Mucosa of descending colon (tissue), 3 donors: ENCODE measurements at regions not wholly inside any gene's neighbourhood (a gene's known extent, or its start where the extent isn't known, plus 50 kb on each side); places are given as distances from the start of the nearest gene placed in this dataset.
"Not testable (repeated sequence)": the region's sequence is repeated elsewhere in the genome, so short reads cannot be mapped to it uniquely, and the experiment has no call there.

ENCODE experiments used
- ATAC-seq: fragments of 200-7000 bp; cut with Tn5 transposase; one replicate; pipeline ENCODE4 v1.9.1; 2020; ENCODE audit warnings: mild to moderate bottlenecking, moderate library complexity
- DNase-seq, 3 donors: peaks; one replicate each; pipeline ENCODE4 v3.0.0-alpha.2; 2020
- H3K36me3 ChIP-seq: fragments of 200-600 bp; one replicate; pipeline ENCODE4 v1.8.0; 2021; ENCODE audit warnings: low read depth, mild to moderate bottlenecking
- H3K4me1 ChIP-seq: fragments of 200-600 bp; one replicate; pipeline ENCODE4 v1.8.0; 2021; ENCODE audit warnings: low read depth, mild to moderate bottlenecking
- H3K4me3 ChIP-seq: fragments of 200-600 bp; one replicate; pipeline ENCODE4 v1.8.0; 2021; ENCODE audit warnings: mild to moderate bottlenecking
- H3K9me3 ChIP-seq: fragments of 200-600 bp; one replicate; pipeline ENCODE4 v1.8.0; 2021; ENCODE audit warnings: mild to moderate bottlenecking
- CTCF ChIP-seq: fragments of 200-600 bp; IDR thresholded peaks from one replicate; pipeline ENCODE4 v1.8.0; 2022; ENCODE audit warnings: antibody characterized with exemption, mild to moderate bottlenecking
- intact Hi-C, 2 donors: fragments of 100-400 bp; cut with DNase I in 1 of 2; cut with micrococcal nuclease in 1 of 2; formaldehyde crosslinking; loops; one replicate each; pipeline versions ENCODE4 v1.11.0 to v1.11.1; 2022; cut with DNase I, micrococcal nuclease
- donor health status: DM: no; HTN: no; CAD: no; lungs with moderate emphysema.
- donor health status: DM: no; HTN: no; CAD: no.
- donor health status: DM: no; HTN: yes; CAD: no.

GRCh38 chr2:37738266-37738885 is 66.9 kb upstream of the CDC42EP3 start:
- Histone ChIP-seq H3K4me3 (no peak overlapping the region), H3K9me3 (no peaks in the 10 kb centered on the region), H3K36me3 (no peaks in the 10 kb centered on the region), H3K4me1 (no peaks in the 10 kb centered on the region)
- no peak for DNase-seq
- no peak for TF ChIP-seq CTCF
- ATAC-seq = no peak
- intact Hi-C loops = no loop called here

- no peaks in the 10 kb centered on the region for H3K36me3 ChIP-seq
- no peaks in the 10 kb centered on the region for H3K9me3 ChIP-seq
- H3K4me3 ChIP-seq = no peak overlapping the region
- no peaks in the 10 kb centered on the region for H3K4me1 ChIP-seq
- ATAC-seq (no peak), DNase-seq (no peak)
- intact Hi-C loops = no loop called here
- TF ChIP-seq CTCF = no peak
Measured at GRCh38 chr2:37739153-37739552, 67.7 kb upstream of the CDC42EP3 start.

GRCh38 chr2:37740164-37740739 is 68.8 kb upstream of the CDC42EP3 start:
- Histone ChIP-seq H3K4me3 (no peak overlapping the region), H3K36me3 (no peaks in the 10 kb centered on the region), H3K4me1 (no peaks in the 10 kb centered on the region), H3K9me3 (no peaks in the 10 kb centered on the region)
- intact Hi-C loops = no loop called here
- TF ChIP-seq CTCF = no peak
- DNase-seq = no peak
- ATAC-seq = no peak

- H3K36me3 ChIP-seq = no peaks in the 10 kb centered on the region
- no peak overlapping the region for H3K4me3 ChIP-seq
- intact Hi-C loops = no loop called here
- H3K9me3 ChIP-seq = no peaks in the 10 kb centered on the region
- TF ChIP-seq CTCF = no peak
- ATAC-seq (no peak), DNase-seq (no peak)
- H3K4me1 ChIP-seq = no peaks in the 10 kb centered on the region
Measured at GRCh38 chr2:37742286-37742685, 70.8 kb upstream of the CDC42EP3 start.

GRCh38 chr2:37744010-37744409 is 72.6 kb upstream of the CDC42EP3 start:
- intact Hi-C loops = no loop called here

GRCh38 chr2:37744961-37745360 is 73.5 kb upstream of the CDC42EP3 start:
- H3K4me3 ChIP-seq, DNase-seq, H3K9me3 ChIP-seq, H3K36me3 ChIP-seq, ATAC-seq, H3K4me1 ChIP-seq, intact Hi-C loops: not testable (repeated sequence)

More at GRCh38 chr2:37744010-37744409, 72.6 kb upstream of the CDC42EP3 start:
- Histone ChIP-seq H3K4me1 (no peaks in the 10 kb centered on the region), H3K36me3 (no peaks in the 10 kb centered on the region), H3K4me3 (no peak overlapping the region), H3K9me3 (no peaks in the 10 kb centered on the region)
- DNase-seq (no peak), ATAC-seq (no peak)
- TF ChIP-seq CTCF = no peak

- H3K4me3 ChIP-seq, ATAC-seq, DNase-seq, H3K4me1 ChIP-seq, H3K9me3 ChIP-seq, intact Hi-C loops, H3K36me3 ChIP-seq: not testable (repeated sequence)
Measured at GRCh38 chr2:37746011-37746410, 74.6 kb upstream of the CDC42EP3 start.
